Hepatocyte (in vitro differentiated cells): ENCODE measurements at regions not wholly inside any gene's neighbourhood (a gene's known extent, or its start where the extent isn't known, plus 50 kb on each side); places are given as distances from the start of the nearest gene placed in this dataset.

ENCODE experiments used
- DNase-seq: peaks from one replicate; pipeline ENCODE4 v3.0.0-alpha.2; 2016; ENCODE audit warnings: low spot score
- H2AFZ ChIP-seq: fragments of 200-600 bp; sonication (generic); 2 replicates; pipeline ENCODE4 v1.6.0; 2016; ENCODE audit warnings: antibody characterized with exemption, mild to moderate bottlenecking
- H3K27ac ChIP-seq: fragments of 200-600 bp; sonication (generic); 2 replicates; pipeline ENCODE4 v1.5.1; 2016; ENCODE audit warnings: mild to moderate bottlenecking
- H3K27me3 ChIP-seq: fragments of 200-600 bp; sonication (generic); 2 replicates; pipeline ENCODE4 v1.6.1; 2016
- H3K36me3 ChIP-seq: fragments of 200-600 bp; sonication (generic); replicated peaks from 2 replicates; pipeline ENCODE4 v1.5.1; 2016; ENCODE audit warnings: low read depth; ENCODE audit not compliant: insufficient read depth
- H3K4me1 ChIP-seq: fragments of 200-600 bp; sonication (generic); 2 replicates; pipeline ENCODE4 v1.5.1; 2016; ENCODE audit warnings: mild to moderate bottlenecking, moderate library complexity; ENCODE audit not compliant: insufficient read depth
- H3K4me2 ChIP-seq: fragments of 200-600 bp; sonication (generic); 2 replicates; pipeline ENCODE4 v1.6.0; 2016
- H3K4me3 ChIP-seq: fragments of 200-600 bp; sonication (generic); 2 replicates; pipeline ENCODE4 v1.5.1; 2016; ENCODE audit warnings: mild to moderate bottlenecking
- H3K79me2 ChIP-seq: fragments of 200-600 bp; sonication (generic); 2 replicates; pipeline ENCODE4 v1.6.0; 2017; ENCODE audit warnings: mild to moderate bottlenecking
- H3K9me2 ChIP-seq: fragments of 200-600 bp; sonication (generic); replicated peaks from 2 replicates; pipeline ENCODE4 v1.6.0; 2017; ENCODE audit warnings: mild to moderate bottlenecking; ENCODE audit not compliant: insufficient read depth
- H3K9me3 ChIP-seq: fragments of 200-600 bp; sonication (generic); 2 replicates; pipeline ENCODE4 v1.5.1; 2016; ENCODE audit warnings: low read depth, mild to moderate bottlenecking
- H4K20me1 ChIP-seq: fragments of 200-600 bp; sonication (generic); 2 replicates; pipeline ENCODE4 v1.6.0; 2016; ENCODE audit warnings: mild to moderate bottlenecking; ENCODE audit not compliant: insufficient read depth, poor library complexity, severe bottlenecking
- EZH2 ChIP-seq: fragments of 200-600 bp; sonication (generic); IDR thresholded peaks from 2 replicates; pipeline ENCODE4 v1.6.1; 2016; ENCODE audit warnings: antibody characterized with exemption, mild to moderate bottlenecking, borderline replicate concordance
- EZH2phosphoT487 ChIP-seq: fragments of 200-600 bp; sonication (generic); IDR thresholded peaks from one replicate; pipeline ENCODE4 v1.6.1; 2018; ENCODE audit warnings: antibody characterized with exemption, mild to moderate bottlenecking, low read depth, moderate library complexity; ENCODE audit not compliant: unreplicated experiment, severe bottlenecking
- WGBS: methylation state at CpG from one replicate; pipeline ENCODE4 v1.1.6; 2016; ENCODE audit warnings: low lambda C conversion rate; ENCODE audit errors: missing lambda C conversion rate; 5-methylcytosine and 5-hydroxymethylcytosine counted together
- TF ChIP-seq, protein P1 (sequence below): fragments of 200-600 bp; sonication (generic); IDR thresholded peaks from 2 replicates; pipeline ENCODE4 v1.5.1; 2016; ENCODE audit warnings: antibody characterized with exemption, mild to moderate bottlenecking; ENCODE audit not compliant: poor library complexity

DNA sequence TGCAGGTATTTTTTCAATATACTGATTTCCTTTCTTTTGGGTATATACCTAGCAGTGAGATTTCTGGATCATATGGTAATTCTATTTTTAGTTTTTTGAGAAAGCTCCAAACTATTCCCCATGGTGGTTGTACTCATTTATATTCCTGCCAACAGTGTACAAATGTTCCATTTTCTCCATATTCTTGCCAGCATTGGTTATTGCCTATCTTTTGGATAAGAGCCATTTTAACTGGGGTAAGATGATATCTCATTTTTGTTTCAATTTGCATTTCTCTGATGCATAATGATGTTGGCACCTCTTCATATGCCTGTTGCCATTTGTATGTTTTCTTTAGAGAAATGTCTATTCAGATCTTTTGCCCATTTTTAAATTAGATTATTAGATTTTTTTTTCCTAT, 85.6 kb upstream of the FST start:
- H3K4me1 ChIP-seq: no peaks in the 10 kb centered on the region
- DNase-seq: no peak
- no peaks in the 10 kb centered on the region for H3K9me3 ChIP-seq
- H3K9me2 ChIP-seq: no peaks in the 10 kb centered on the region
- no peak overlapping the region for H3K4me2 ChIP-seq
- TF ChIP-seq EZH2phosphoT487: no peak
- no peak for TF ChIP-seq EZH2
- TF ChIP-seq, protein P1, sequence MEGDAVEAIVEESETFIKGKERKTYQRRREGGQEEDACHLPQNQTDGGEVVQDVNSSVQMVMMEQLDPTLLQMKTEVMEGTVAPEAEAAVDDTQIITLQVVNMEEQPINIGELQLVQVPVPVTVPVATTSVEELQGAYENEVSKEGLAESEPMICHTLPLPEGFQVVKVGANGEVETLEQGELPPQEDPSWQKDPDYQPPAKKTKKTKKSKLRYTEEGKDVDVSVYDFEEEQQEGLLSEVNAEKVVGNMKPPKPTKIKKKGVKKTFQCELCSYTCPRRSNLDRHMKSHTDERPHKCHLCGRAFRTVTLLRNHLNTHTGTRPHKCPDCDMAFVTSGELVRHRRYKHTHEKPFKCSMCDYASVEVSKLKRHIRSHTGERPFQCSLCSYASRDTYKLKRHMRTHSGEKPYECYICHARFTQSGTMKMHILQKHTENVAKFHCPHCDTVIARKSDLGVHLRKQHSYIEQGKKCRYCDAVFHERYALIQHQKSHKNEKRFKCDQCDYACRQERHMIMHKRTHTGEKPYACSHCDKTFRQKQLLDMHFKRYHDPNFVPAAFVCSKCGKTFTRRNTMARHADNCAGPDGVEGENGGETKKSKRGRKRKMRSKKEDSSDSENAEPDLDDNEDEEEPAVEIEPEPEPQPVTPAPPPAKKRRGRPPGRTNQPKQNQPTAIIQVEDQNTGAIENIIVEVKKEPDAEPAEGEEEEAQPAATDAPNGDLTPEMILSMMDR: no peak
- no peaks in the 10 kb centered on the region for H3K36me3 ChIP-seq
- H4K20me1 ChIP-seq: no peaks in the 10 kb centered on the region
- H2AFZ ChIP-seq: no peak overlapping the region
- H3K79me2 ChIP-seq: no peaks in the 10 kb centered on the region
- no peak overlapping the region for H3K27ac ChIP-seq
- no peak overlapping the region for H3K4me3 ChIP-seq
- no peaks in the 10 kb centered on the region for H3K27me3 ChIP-seq

DNA sequence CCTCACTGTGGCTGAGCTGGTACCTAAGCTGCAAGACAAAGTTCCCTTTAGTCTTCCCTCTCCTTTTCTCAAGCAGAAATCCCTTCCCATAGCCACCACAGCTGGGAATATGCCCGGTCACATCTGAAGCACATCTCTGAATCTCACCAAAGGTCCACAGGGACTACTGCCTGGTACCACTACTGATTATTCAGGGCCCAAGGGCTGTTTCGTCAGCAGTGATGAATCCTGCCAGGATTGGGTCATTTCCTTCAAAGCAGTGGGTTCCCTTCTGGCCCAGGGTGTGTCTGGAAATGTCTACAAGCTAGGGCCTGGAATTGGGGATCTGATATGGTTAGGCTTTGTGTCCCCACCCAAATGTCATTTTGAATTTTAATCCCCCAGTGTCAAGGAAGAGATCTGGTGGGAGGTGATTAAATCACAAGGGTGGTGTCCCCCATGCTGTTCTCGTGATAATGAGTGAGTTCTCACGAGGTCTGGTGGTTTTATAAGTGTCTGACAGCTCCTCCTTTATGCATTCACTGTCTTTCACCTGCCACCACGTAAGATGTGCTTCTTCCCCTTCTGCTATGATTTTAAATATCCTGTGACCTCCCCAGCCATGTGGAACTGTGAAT, 83.2 kb upstream of the FST start:
- WGBS: 89% methylated on average over 5 of the region's 5 CpGs
- H2AFZ ChIP-seq: no peak overlapping the region

DNA sequence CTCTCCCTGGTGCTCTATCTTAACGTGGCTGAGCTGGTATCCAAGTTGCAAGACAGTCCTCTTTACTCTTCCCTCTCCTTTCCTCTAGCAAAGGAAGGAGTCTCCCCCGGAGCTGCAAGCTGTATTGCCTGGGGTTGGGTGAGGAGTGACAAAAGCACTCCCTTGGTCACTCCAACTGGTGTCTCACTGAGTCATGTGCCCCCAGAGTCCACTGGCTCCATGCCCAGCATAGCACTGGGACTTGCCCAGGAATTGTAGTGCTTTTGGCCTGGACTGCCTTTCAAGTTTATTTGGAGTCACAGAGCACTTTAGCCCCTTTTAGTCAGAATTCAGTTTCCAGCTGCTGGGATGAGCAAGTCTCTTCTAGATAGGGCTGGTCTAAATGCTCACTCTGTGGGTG, 82.6 kb upstream of the FST start:
- H3K4me2 ChIP-seq: no peak overlapping the region

More for the DNA sequence above, 83.2 kb upstream of the FST start:
- H3K27me3 ChIP-seq: no peaks in the 10 kb centered on the region
- H3K79me2 ChIP-seq: no peaks in the 10 kb centered on the region
- H3K4me2 ChIP-seq: no peak overlapping the region
- H3K4me1 ChIP-seq: no peaks in the 10 kb centered on the region
- no peaks in the 10 kb centered on the region for H3K36me3 ChIP-seq
- DNase-seq: no peak
- no peaks in the 10 kb centered on the region for H4K20me1 ChIP-seq
- TF ChIP-seq EZH2phosphoT487 (no peak), EZH2 (no peak)
- TF ChIP-seq, protein P1: no peak
- no peak overlapping the region for H3K27ac ChIP-seq
- H3K4me3 ChIP-seq: no peak overlapping the region
- no peaks in the 10 kb centered on the region for H3K9me2 ChIP-seq
- no peaks in the 10 kb centered on the region for H3K9me3 ChIP-seq

More for the DNA sequence above, 82.6 kb upstream of the FST start:
- H2AFZ ChIP-seq: no peak overlapping the region
- no peaks in the 10 kb centered on the region for H3K9me2 ChIP-seq
- no peaks in the 10 kb centered on the region for H3K27me3 ChIP-seq
- 87% methylated on average over 2 of the region's 2 CpGs for WGBS
- no peaks in the 10 kb centered on the region for H4K20me1 ChIP-seq
- no peaks in the 10 kb centered on the region for H3K9me3 ChIP-seq
- no peak overlapping the region for H3K4me3 ChIP-seq
- H3K36me3 ChIP-seq: no peaks in the 10 kb centered on the region
- DNase-seq: no peak
- H3K27ac ChIP-seq: no peak overlapping the region
- H3K4me1 ChIP-seq: no peaks in the 10 kb centered on the region
- H3K79me2 ChIP-seq: no peaks in the 10 kb centered on the region
- no peak for TF ChIP-seq EZH2
- TF ChIP-seq, protein P1: no peak
- TF ChIP-seq EZH2phosphoT487: no peak
